Epidermal melanocyte (primary cell): ENCODE measurements at regions not wholly inside any gene's neighbourhood (a gene's known extent, or its start where the extent isn't known, plus 50 kb on each side); places are given as distances from the start of the nearest gene placed in this dataset.

ENCODE experiments used
- DNase-seq: peaks from one replicate; pipeline ENCODE4 v3.0.0; 2011; ENCODE audit warnings: low spot score; ENCODE audit not compliant: insufficient read length

GRCh38 chr22:47580121-47580520 lies 817.7 kb downstream of the TBC1D22A start:
- DNase-seq, result no peak

- no peak for DNase-seq
Measured at GRCh38 chr22:47576908-47577307, 814.5 kb downstream of the TBC1D22A start.

DNA sequence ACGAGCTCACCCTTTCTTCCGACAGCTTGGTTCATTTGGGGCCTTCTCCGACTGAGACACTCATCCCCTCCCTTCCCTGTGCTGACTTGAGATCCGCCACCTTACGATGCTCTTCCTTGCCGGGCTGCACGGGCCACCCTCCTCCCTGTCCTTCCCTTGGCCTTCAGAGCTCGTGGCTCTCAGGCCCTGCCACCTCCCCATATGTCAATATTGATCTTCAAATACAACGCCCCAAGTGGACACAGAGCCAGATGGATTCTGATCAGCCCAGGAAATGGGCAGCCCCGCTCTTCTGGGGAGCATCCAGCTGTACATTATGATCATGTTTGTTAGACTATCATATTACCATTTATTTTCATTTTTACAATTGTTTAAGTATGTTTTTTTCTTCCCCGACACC lies 812.8 kb downstream of the TBC1D22A start:
- no peak for DNase-seq

DNA sequence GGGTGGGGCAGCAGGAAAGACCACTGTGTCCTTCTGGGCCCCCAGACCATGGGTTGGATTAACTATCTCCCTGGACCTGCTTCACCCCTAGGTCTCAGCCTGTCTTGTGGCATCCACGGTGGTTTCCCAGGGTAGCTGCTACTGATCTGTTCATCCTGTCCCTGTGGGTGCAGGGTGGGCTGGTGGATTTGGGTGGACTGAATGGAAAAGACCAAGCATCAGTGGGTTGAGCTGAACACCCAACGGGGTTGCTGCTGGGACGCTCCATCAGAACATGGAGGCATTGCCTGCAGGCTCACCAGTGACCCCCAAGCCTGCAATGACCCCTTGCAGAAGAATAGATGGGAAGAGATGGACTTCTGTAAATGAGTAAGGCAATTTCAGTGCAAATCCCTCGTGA lies 812.1 kb downstream of the TBC1D22A start:
- DNase-seq, result no peak

DNA sequence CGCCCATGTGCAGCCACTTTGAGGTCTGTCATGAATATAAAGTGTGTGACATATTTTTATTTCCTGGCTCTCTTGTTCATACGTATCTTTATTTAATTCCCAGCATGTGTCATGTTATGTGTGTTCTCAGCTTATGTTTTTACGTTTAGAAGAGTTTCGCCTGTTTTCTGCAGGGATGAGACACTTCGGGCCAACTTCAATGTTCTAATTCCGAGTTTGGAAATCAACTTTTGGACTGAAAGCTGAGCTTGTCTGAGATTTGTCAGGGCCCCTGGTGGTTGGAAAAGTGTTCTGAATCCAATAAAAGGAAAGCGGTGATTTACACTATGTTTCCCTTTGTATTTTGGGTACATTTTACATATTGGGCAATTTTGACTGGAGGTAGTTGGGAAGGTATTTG lies 810.7 kb downstream of the TBC1D22A start:
- DNase-seq, result no peak

- DNase-seq, result no peak
Measured at GRCh38 chr22:47572443-47572842, 810.0 kb downstream of the TBC1D22A start.

DNA sequence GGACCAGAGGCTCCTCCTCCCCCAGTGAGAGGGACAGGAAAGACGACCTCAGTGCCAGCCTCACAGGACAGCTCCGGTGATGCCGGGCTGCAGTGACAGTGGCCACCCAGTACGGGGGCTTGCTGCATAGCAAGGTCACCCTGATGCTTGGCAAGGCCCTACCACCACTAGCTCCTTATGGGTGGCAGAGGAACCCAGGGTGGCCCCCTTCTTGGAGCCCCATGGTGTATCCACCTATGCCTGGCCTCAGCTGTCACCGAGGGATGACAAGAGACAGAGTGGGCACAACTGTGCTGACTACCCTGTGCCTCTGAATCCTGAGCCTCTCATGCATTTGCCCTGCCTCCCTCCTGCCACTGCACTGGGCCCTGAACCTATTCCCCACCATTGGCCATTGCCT lies 809.2 kb downstream of the TBC1D22A start:
- no peak for DNase-seq

- DNase-seq, result no peak
Measured at GRCh38 chr22:47570851-47571250, 808.4 kb downstream of the TBC1D22A start.

DNA sequence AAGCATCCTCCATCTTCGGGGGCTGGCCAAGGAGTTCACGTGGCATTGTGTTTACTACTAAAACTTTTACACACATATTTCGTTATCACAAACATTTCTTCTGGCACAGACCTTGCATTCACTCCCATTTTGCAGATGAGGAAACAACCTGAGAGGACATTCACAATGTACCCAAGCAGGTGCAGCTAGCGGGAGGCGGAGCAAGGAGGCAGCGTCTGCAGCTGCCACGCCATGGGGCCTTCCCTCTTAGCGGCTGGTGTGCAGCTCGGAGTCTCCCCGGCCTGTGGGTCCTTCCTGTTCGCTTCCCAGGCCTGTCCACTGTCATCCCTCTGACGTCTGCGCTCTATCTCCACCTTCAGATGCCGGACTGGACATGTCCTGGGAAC lies 807.8 kb downstream of the TBC1D22A start:
- DNase-seq, result no peak

DNA sequence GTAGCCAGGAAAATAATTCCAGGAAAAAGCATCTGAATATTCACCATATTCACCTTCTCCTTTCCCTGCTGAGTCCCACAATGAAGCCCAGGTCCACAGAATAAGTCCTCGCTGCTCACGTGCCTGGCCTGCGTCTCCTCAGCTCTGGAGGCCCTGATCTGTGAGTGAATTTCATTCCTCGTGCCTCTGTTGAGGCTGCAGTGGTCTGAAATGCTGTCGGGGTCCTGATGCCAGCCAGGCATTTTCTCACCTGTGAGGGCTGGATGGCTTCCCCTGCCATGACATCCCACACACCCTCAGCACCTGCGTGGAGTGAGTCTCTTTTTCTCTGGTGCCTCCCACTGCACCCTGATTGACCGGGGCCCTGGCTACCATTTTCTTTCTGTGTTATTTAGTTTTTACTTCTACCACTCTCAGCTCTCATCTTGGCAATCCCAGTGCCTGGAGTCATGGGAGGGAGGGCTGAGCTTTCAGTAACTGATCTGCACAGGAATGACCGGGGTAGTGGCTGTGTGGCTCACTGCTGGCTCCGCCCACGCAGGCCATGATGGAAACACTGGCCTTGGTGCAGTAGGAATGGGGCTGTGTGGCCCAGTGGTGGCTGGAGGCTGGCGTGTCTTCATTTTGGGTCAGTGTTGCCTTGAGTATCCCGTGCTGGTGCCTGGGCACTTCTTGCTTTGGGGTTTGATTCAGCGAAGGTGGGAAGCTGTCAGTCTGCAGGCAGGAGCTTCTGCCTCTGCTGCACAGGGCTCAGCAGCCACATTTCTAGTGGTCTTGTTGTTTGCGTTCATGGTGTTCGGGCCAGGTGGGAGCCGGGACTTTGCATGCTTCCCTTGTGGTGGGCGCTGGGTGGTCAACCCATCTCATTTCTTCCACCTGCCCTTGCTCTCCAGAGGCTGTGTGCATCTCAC lies 807.2 kb downstream of the TBC1D22A start:
- no peak for DNase-seq

GRCh38 chr22:47568700-47569099 lies 806.2 kb downstream of the TBC1D22A start:
- no peak for DNase-seq

- DNase-seq, result no peak
Measured at GRCh38 chr22:47567126-47568090, 805.0 kb downstream of the TBC1D22A start.

- no peak for DNase-seq
Measured at GRCh38 chr22:47566491-47566890, 804.0 kb downstream of the TBC1D22A start.

DNA sequence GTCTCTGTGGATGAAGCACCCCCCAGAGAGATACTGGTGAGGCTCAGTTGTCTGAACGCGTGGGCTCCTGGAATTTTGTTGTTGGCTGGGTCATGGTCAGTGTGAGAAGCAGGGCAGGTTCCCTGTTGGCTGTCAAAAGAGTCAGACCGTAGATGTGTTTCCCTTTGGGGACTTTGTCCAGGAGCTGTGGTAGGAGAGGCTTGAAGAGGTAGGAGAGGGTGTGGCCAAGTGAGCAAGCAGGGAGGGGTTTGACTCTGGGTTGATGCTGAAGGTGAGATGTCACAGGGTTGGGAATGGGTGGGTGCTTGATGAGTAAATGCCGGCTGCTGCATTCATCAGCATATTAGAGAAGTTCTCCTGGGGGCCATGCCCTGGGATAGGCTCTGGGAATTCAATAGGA lies 803.2 kb downstream of the TBC1D22A start:
- DNase-seq, result no peak

GRCh38 chr22:47564651-47565434 lies 802.4 kb downstream of the TBC1D22A start:
- no peak for DNase-seq

- DNase-seq, result no peak
Measured at GRCh38 chr22:47564158-47564450, 801.7 kb downstream of the TBC1D22A start.

DNA sequence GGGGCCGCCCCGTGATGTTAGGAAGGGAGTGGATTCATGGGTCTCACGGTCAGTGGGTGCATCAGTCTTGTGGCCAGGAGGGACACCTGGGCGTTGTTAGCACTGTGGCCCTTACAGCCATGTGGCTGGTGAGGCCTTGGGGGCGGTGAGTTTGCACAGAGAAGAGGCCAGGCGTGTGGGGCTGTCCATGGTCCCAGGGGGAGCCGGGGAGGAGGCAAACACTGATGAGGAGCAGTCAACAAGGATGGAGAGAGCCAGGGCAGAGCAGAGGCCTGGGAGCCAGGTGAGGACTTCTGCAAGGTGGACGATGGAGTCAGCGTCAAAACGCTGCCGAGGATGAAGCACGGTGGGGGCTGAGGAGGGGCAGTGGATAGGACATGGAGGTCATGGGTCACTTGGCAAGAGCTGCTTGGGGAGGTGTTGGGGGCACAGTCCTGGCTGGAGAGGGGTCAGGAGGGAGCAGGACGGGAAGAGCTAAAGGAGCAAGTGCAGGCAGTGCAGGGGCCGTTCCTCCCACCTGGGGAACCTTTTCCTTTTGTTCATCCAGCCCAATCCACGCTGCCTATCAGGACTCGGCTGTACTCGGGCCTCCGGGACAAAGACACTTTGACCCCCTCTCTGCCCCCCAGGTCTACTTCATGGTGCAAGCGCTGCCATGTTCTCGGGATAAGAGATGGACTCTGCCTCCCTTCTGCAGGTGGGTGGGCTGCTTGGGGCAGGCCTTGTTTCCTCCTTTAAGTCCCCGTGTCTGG lies 801.1 kb downstream of the TBC1D22A start:
- no peak for DNase-seq

DNA sequence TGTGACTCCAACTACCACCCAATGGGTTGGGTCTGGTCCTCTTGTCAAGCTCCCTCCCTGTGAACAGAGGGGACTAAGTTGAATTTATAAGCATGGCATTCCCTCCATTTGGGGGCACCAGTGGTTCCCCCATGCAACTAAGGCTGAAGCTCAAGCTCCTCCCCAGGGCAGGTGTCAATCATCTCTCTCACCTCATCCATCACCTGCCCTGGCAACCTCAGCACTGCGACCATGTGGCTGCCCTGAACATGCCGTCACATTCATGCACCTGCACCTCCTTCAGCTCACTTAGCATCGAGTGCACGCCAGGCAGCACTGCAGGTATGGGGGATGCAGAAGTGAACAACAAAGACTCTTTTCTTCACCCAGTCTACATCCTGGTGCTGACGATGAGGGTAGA lies 799.3 kb downstream of the TBC1D22A start:
- no peak for DNase-seq

GRCh38 chr22:47561115-47561675 lies 798.7 kb downstream of the TBC1D22A start:
- DNase-seq, result no peak

DNA sequence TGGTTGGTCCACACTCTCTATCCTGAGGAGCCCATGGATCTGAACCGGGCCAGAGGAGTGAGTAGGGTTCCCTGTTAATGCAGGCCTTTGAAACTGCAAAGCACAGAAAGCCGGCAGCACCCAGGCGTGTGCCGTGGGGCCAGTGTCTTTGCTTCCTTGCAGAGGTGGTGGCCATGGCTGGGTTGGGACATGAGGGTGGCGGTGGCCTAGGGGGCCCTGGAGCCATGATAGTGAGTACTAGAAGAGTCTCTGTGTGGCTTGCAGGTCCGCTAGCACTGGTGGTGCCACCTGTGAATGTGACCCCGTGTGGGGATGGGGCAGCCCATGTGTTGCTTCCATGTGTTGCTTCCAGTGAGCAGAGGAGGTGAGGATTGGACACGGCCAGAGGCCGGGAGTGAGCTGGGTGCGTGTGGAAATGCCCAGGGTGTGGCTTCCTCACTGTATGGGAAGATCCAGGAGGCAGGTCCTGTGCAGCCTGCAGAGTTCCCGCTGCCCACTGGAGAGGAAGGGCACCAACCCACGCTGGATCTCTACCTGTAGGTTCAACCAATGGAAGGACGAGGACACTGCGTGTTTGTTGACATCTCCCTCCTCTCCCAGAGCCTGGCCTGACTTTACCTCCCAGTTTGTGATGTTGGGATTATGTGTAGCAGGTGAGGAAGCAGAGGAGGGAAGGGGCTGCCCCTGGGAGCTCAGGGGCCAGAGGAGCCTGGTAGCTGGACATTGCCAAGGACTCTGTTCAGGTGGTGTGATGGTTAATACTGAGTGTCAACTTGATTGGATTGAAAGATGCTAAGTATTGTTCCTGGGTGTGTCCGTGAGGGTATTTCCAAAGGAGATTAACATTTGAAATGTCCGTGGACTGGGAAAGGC lies 796.6 kb downstream of the TBC1D22A start:
- no peak for DNase-seq
